ENCODE measurements at regions not wholly inside any gene's neighbourhood (a gene's known extent, or its start where the extent isn't known, plus 50 kb on each side); places are given as distances from the start of the nearest gene placed in this dataset.
A peak's percentile ranks its signal among the peaks of the same experiment; 100 is the strongest.

GRCh38 chr1:173400387-173400995, 76.6 kb upstream of the PRDX6 start:
- no peak for DNase-seq

DNA sequence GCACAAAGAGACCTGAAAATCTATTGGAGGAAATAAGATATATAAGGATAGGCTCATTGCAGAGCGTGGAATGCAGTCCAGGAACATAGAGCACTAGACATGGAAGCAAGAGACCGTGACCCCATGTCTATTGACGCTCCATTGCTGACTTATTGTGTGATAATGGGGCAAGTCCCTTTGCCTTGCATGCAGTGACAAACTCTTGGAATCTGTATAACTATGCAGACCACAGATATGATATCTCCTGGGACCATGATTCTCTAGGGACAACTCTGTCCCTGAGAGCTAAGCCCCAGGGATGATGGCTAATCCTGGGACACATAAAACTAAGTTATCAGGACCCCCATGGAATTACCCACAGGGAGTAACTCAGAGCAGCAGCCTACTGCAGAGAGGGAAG, 73.1 kb upstream of the PRDX6 start:
- DNase-seq, result no peak

- DNase-seq, result no peak
These were observed 71.9 kb upstream of the PRDX6 start for GRCh38 chr1:173405281-173405680.

DNA sequence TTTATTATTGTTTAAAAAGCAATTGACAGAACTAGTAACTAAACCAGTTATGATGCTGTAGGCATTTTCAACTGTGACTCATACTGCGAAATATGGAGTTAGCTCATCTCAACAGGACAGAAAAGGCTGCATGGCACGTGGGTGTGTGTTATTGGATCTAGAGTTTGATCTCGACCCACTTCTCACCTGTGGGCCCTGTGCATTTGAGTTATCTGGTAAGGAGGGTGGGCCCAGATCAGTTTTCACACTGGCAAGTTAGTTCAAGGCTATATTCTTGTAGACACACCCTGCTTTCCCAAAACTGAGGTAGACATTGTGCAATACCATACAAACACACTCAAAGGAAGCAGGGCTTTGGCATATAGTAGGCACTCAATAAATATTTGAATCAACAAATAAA, 71.3 kb upstream of the PRDX6 start:
- DNase-seq, result no peak

DNA sequence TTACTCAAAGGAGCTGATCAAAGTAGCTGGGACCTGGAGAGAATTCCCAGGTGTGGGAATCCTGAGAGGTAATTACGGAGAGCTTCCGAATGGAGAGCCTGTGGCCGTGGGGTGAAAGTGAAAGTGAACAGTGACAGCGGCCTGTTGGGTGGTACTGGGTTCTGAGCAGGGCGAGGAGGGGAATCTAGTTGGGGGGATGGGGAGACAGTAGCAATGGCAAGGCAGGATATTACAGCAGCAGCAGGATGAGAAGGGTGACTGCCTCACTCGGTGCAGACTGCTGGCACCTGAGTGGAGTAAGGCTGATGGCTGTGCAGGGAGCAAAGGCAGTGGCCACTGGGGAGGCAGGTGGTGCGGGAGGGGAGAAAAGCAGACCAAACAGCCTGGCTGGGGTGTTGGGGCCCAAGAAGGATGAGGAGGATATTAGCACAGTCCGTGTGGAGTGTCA, 70.3 kb upstream of the PRDX6 start:
- DNase-seq, result no peak

- DNase-seq, result no peak
These were observed 69.3 kb upstream of the PRDX6 start for GRCh38 chr1:173407846-173408245.

GRCh38 chr1:173408886-173409285, 68.2 kb upstream of the PRDX6 start:
- no peak for DNase-seq

DNA sequence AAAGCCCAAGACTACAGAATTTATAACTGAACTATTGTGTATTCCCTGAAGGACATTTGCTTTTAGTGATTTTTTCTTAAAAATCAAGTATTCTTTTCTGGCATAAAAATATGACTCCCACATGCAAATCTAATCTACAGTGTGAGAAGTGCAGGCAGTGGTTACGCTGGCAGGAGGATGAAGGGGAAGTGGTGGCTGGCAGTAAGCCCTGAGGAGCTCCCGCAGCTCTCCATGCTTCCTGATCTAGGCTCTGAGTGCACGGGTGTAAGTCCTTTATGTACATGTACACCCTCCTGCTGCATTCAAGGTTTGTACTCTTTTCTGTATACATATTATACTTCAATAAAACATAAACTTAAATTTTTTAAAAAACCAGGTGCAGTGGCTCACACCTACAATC, 67.5 kb upstream of the PRDX6 start:
- DNase-seq, result no peak

- no peak for DNase-seq
These were observed 66.9 kb upstream of the PRDX6 start for GRCh38 chr1:173410133-173410793.

- no peak for DNase-seq
These were observed 66.3 kb upstream of the PRDX6 start for GRCh38 chr1:173410794-173411236.

DNA sequence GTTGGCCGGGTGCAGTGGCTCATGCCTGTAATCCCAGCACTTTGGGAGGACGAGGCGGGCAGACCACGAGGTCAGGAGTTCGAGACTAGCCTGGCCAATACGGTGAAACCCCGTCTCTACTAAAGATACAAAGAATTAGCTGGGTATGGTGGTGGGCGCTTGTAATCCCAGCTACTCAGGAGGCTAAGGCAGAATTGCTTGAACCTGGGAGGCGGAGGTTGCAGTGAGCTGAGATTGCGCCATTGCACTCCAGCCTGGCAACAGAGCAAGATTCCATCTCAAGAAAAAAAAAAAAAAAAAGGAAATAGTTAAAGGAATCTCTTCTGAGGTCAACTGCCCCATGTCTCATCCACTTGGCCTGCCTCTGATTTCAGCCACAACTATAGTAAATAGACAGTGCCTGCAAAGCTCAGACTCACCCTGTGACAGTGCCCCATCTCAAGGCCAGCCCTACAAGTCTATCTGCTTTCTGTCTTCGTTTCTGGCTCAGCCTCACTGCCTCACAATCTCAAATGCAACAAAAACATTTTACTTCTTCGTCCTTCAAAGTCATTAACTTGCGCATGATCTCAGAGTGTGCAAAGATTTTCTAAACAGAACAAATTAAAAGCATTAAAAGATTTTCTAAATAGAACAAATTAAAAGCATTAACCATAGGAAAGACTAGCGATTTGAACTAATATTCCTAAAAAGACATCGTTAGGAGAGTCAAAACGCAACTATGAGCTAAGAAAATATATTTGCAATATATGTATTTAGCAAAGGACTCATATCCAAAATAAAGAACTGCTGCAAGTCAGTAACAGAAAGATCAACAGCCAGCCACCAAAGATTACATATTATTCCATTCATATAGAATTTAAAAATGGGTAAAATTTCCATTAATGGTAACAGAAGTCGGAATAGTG, 65.0 kb upstream of the PRDX6 start:
- DNase-seq, result no peak

DNA sequence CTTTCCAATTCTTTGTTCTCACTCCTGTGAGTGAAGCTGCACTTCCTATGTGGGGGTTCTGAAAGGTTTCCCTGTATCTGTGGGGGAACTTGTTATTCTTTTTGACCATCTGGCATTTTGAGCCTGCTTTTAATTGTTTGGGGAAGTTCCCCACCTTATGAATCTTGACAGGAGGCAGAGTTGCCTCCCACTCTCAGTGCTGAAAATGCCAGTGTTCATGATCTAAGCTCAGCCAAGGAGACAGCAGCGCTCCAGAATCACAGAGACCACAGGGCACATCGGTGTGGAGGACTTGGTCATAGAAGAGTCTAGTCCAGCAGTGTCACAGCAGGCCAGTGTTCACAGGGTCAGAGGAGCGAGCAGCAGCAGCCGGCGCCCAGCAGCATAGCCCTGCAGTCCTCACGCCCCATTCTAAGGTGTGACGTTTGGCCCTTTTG, 63.8 kb upstream of the PRDX6 start:
- DNase-seq, result no peak

GRCh38 chr1:173414136-173414535, 63.0 kb upstream of the PRDX6 start:
- DNase-seq, result no peak

GRCh38 chr1:173414539-173415226, 62.5 kb upstream of the PRDX6 start:
- no peak for DNase-seq

GRCh38 chr1:173415490-173415889, 61.6 kb upstream of the PRDX6 start:
- DNase-seq, result no peak

DNA sequence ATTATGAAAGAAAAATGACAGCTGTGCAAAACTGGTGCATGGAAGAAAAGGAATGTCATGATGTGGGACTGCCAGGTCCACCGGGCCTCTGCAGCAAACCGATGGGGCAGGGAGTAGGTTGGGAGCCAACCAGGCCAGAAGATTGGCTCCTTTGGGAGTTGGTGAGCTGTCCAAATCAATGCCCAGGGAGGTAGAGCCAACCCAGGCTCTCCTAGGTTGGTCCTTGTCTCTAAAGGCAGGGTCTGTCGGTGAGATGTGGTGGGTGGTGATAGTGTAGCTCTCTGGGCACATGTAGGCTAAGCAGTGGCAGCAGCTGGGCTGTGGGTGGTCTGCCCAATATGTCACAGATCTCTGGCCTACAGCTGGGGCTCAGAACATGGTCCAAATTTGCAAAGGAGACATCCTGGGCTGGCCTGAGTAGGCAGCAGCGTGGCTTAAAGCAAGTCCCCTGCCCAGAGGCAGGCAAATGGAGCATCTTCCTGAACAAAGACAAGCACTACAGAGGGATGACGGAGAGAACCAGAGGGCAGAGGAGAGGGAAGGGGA, 61.2 kb upstream of the PRDX6 start:
- no peak for DNase-seq

- no peak for DNase-seq
These were observed 59.6 kb upstream of the PRDX6 start for GRCh38 chr1:173417563-173417962.

GRCh38 chr1:173418107-173418985, 58.8 kb upstream of the PRDX6 start:
- no peak for DNase-seq

- peak; percentile 76 for DNase-seq
These were observed 56.8 kb upstream of the PRDX6 start for GRCh38 chr1:173420330-173420806.

DNA sequence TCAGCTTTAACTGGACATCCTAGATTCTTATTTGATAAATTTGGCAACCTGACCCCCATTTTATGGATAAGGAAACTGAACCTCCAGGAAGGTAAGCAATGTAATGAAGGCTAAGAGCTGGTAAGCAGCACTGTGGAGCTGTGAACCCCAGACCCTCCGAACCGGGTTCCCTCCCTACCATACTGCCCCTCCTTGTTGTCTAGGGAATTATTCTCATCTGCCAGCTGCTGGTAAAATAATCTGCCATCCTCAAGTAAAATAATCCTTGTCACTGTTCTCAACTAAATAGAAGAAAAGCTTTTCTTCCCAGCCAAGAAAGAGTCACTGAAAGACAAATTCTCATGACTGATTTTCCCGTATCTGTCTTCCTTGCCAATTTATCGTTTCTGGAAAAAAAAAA, 55.8 kb upstream of the PRDX6 start:
- no peak for DNase-seq

DNA sequence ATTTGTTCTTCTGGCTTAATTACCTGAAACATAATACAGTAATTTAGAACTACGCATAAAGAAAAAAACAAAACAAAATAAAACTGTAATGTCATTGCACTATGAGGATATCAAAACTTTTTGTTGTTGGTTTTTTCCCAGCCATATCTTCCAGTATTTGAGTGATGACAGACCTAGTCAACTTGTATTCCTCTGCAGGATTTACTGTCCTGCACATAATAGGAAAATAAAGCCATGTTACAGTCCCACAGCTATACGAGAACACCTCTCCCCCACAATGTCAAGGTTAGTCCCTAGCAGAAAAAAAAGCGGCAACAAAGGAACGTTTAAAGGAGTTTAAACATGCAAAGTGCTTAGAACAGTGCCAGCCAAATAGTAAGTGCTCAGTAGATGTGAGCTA, 55.3 kb upstream of the PRDX6 start:
- no peak for DNase-seq
